Pancreas (tissue), 10 donors: ENCODE measurements at regions not wholly inside any gene's neighbourhood (a gene's known extent, or its start where the extent isn't known, plus 50 kb on each side); places are given as distances from the start of the nearest gene placed in this dataset.

Source experiments
- ATAC-seq, 4 donors: fragments of 200-7000 bp; cut with Tn5 transposase; one replicate each; pipeline versions ENCODE4 v1.8.0 to v1.9.1; 2020; ENCODE audit warnings: mild to moderate bottlenecking in 4 of 4, moderate library complexity in 4 of 4
- DNase-seq, 6 donors: peaks; one replicate each; pipeline ENCODE4 v3.0.0-alpha.2; 2020
- FAIRE-seq: peaks from 2 replicates; lab custom pipeline; 2012; peaks lifted over from hg19 to GRCh38; lab: Jason Lieb, UNC
- H3K27ac ChIP-seq, 4 donors: fragments of 200-600 bp; sonication (generic); 1 replicate in 3 of 4; 2 replicates in 1 of 4; pipeline versions ENCODE4 v1.5.0 to v1.8.0; 2020
- H3K27me3 ChIP-seq, 4 donors: fragments of 200-600 bp; one replicate each; pipeline ENCODE4 v1.8.0; 2021
- H3K36me3 ChIP-seq, 3 donors: fragments of 200-600 bp; sonication (generic) in 1 of 3; one replicate each; pipeline versions ENCODE4 v1.5.0 to v1.8.0; 2020 to 2021
- H3K4me1 ChIP-seq, 3 donors: fragments of 200-600 bp; one replicate each; pipeline ENCODE4 v1.8.0; 2021
- H3K4me3 ChIP-seq, 4 donors: fragments of 200-600 bp; sonication (generic) in 2 of 4; one replicate each; pipeline versions ENCODE4 v1.5.0 to v1.8.0; 2020 to 2021
- H3K9me3 ChIP-seq, 4 donors: fragments of 200-600 bp; one replicate each; pipeline ENCODE4 v1.8.0; 2021
- WGBS, 2 donors: extraction: QIAGEN DNeasy Blood & Tissue Kit; methylation state at CpG; one replicate each; pipeline ENCODE4 v1.1.7; 2013; 5-methylcytosine and 5-hydroxymethylcytosine counted together
- intact Hi-C, 3 donors: fragments of 100-400 bp; cut with DNase I; formaldehyde crosslinking; loops; one replicate each; pipeline versions ENCODE4 v1.11.1 to v1.14.2; 2022
- TF ChIP-seq, protein P1 (sequence below), 4 donors: fragments of 200-600 bp; sonication (generic) in 3 of 4; IDR thresholded peaks; one replicate each; pipeline versions ENCODE4 v1.5.0 to v1.8.0; 2021; ENCODE audit warnings: antibody characterized with exemption in 4 of 4
- donor health status: healthy with polysubstance abuse.
- donor health status: DM: no; HTN: no; CAD: no; lungs with moderate emphysema.
- donor health status: DM: no; HTN: no; CAD: no.
- donor health status: control.
- donor health status: control.
- donor health status: Bipolar disorder and iron deficiency.
- donor health status: DM: yes; HTN: yes; CAD: no.
- donor health status: DM: no; HTN: no; CAD: no.
- donor health status: DM: no; HTN: no; CAD: no.
- donor health status: DM: yes; HTN: yes; CAD: no.

DNA sequence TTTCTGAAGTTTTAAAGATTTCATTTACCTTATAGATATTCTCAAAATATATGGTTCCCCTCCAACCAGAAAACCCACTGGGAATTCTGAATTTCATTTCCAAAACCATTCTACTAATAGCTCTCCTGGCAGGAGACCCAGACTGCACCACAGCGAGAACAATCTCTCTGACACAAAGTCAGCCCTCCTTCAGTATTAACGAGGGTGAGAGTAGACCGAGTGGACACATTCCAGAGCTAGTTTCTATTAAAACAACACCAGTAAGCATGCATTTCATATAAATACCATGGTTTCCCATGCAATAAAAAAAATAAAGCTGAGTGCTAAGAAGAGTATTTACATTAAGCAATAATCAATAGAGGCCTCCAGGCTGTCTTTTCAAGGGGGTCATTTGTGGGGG, 899.6 kb upstream of the SLC35B3 start:
- intact Hi-C loops: no loop called here
- Histone ChIP-seq H3K27me3 (no peaks in the 10 kb centered on the region), H3K4me3 (no peak overlapping the region), H3K4me1 (no peaks in the 10 kb centered on the region), H3K36me3 (no peaks in the 10 kb centered on the region), H3K9me3 (no peaks in the 10 kb centered on the region), H3K27ac (no peak overlapping the region)
- FAIRE-seq (no peak), DNase-seq (no peak), ATAC-seq (no peak)
- WGBS, 2 donors: 33% methylated on average over 3 of the region's 3 CpGs
- TF ChIP-seq, protein P1, sequence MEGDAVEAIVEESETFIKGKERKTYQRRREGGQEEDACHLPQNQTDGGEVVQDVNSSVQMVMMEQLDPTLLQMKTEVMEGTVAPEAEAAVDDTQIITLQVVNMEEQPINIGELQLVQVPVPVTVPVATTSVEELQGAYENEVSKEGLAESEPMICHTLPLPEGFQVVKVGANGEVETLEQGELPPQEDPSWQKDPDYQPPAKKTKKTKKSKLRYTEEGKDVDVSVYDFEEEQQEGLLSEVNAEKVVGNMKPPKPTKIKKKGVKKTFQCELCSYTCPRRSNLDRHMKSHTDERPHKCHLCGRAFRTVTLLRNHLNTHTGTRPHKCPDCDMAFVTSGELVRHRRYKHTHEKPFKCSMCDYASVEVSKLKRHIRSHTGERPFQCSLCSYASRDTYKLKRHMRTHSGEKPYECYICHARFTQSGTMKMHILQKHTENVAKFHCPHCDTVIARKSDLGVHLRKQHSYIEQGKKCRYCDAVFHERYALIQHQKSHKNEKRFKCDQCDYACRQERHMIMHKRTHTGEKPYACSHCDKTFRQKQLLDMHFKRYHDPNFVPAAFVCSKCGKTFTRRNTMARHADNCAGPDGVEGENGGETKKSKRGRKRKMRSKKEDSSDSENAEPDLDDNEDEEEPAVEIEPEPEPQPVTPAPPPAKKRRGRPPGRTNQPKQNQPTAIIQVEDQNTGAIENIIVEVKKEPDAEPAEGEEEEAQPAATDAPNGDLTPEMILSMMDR (IDR thresholded peaks at IDR 0.05): no peak

DNA sequence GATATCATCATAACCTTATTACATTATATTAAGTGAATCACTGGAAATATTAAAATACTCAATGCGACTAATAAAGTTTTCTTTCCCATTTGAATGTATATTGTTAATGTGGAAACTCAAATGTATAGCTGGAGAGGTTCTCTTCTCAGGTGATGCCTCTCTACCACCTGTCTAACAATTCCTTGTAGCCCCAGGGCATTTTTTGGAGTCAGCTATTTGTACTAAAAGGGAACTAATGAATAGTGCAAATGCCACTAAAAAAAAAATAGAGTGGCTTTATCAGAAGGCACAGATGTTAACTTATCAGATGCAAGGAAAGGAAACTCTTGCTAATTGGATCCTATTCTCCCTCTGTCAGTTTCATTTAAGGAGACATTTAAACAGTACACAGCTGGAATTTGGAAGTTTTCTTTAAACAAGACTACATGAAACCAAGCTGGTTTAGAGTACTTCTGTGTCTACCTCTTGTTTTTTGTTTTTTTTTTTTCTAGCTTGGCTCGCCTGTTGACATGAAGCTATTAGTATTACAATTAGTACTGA, 897.0 kb upstream of the SLC35B3 start:
- DNase-seq (no peak), ATAC-seq (no peak), FAIRE-seq (no peak)
- Histone ChIP-seq H3K4me3 (no peak overlapping the region), H3K27ac (no peak overlapping the region), H3K4me1 (no peaks in the 10 kb centered on the region), H3K36me3 (no peaks in the 10 kb centered on the region), H3K9me3 (no peaks in the 10 kb centered on the region), H3K27me3 (no peaks in the 10 kb centered on the region)
- 77 to 81% methylated on average over 2 of the region's 2 CpGs for WGBS, 2 donors
- TF ChIP-seq, protein P1 (IDR thresholded peaks at IDR 0.05): no peak
- intact Hi-C loops: no loop called here

DNA sequence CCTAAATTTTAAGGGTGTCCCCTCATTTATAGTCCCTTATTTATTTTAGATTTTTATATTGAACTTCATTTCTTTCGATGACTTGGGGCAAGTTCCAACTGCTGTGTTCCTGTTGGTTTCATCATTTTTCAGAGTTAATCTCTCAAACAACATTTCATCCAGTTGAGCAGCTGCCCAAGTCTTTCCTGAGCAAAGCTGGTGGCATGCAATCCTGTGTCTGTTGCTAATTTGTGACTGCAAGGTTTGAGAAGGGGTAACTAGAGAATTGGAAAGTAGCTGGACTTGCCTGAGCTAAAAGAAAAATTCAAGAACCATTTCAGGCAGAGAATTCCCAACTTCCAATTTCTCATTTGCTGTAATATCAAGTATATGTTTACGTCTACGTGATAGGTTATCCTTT, 881.5 kb upstream of the SLC35B3 start:
- no peak for FAIRE-seq
- H3K4me3 ChIP-seq: no peak overlapping the region
- WGBS, 2 donors: 87 to 89% methylated on average over 3 of the region's 3 CpGs
- H3K36me3 ChIP-seq: no peaks in the 10 kb centered on the region
- intact Hi-C loops: no loop called here
- DNase-seq: no peak
- no peaks in the 10 kb centered on the region for H3K27me3 ChIP-seq
- H3K9me3 ChIP-seq: no peaks in the 10 kb centered on the region
- TF ChIP-seq, protein P1 (IDR thresholded peaks at IDR 0.05): no peak
- ATAC-seq: no peak
- H3K4me1 ChIP-seq: no peaks in the 10 kb centered on the region
- H3K27ac ChIP-seq: no peak overlapping the region

DNA sequence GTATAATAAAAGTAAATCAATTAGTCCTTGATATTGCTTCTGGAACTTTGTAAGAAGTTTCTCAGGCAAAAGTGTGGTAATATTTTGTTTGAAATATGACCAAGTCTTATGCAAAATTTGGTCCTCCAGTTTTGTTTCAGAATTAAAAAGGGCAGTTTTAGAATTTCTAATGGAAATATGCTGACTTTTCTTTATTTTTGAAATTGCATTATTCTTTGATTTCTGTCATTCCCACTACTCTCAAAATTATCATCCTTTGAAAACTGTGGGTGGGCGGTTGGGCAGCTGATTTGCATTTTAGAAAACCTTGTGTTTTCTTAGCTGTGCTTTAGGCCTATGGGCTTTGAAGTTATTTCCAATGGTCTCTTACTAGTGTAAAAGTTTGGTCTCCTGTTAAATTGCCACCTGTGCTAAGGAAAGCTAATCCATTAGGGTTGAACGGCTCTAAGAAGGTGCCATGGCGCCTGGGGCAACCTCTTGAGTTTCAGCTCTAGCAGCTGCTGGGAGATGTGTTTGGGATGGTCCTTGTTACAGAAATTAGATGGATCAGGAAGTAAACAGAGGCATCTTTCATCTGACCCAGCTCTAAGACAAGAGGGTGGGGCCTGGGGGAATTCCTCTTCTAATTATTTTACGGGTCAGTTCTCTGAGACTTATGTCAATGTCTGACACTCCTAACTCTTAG, 880.8 kb upstream of the SLC35B3 start:
- Histone ChIP-seq H3K4me1 (no peaks in the 10 kb centered on the region), H3K9me3 (no peaks in the 10 kb centered on the region), H3K27me3 (no peaks in the 10 kb centered on the region), H3K36me3 (no peaks in the 10 kb centered on the region), H3K27ac (no peak overlapping the region), H3K4me3 (no peak overlapping the region)
- intact Hi-C loops: no loop called here
- FAIRE-seq (no peak), ATAC-seq (no peak), DNase-seq (no peak)
- TF ChIP-seq, protein P1 (IDR thresholded peaks at IDR 0.05): no peak
- 77 to 78% methylated on average over 4 of the region's 4 CpGs for WGBS, 2 donors

DNA sequence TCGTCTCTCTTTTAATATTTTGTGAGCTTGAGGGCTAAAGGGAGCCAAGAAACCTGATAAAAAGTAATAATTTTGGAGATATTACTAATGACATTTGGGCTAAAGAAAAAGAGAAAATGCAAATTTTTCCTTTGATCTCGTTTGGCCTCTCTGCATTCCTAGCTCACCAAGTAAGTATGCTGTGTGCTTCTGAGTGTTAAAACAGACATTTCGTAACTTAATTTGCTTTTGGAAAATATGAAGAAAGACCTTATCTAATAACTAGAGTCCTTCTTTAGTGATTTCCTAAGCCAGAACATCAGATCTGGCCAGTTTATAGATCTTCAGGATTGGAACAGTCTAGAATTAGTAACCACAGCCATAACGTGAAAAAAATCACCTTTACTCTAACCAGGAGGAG, 872.9 kb upstream of the SLC35B3 start:
- DNase-seq (no peak), FAIRE-seq (no peak), ATAC-seq (no peak)
- intact Hi-C loops: no loop called here
- Histone ChIP-seq H3K27me3 (peaks cover 0 to 5% (median 2%) of the 10 kb centered on the region in 4 donors), H3K9me3 (no peaks in the 10 kb centered on the region), H3K27ac (no peak overlapping the region), H3K4me3 (no peak overlapping the region), H3K4me1 (no peaks in the 10 kb centered on the region), H3K36me3 (no peaks in the 10 kb centered on the region)
- TF ChIP-seq, protein P1 (IDR thresholded peaks at IDR 0.05): no peak
- 44 to 53% methylated on average over 4 of the region's 4 CpGs for WGBS, 2 donors
